Ishikawa (cell line): ENCODE measurements at regions not wholly inside any gene's neighbourhood (a gene's known extent, or its start where the extent isn't known, plus 50 kb on each side); places are given as distances from the start of the nearest gene placed in this dataset.

Experiments used
- CEBPB ChIP-seq: IDR thresholded peaks from 2 replicates; pipeline ENCODE4 v1.6.1; 2012
- CREB1 ChIP-seq: IDR thresholded peaks from 2 replicates; pipeline ENCODE4 v1.6.1; 2012; ENCODE audit warnings: low read depth
- EP300 ChIP-seq: IDR thresholded peaks from 2 replicates; pipeline ENCODE4 v1.6.1; 2012; ENCODE audit warnings: borderline replicate concordance
- FOXM1 ChIP-seq: IDR thresholded peaks from 2 replicates; pipeline ENCODE4 v1.6.1; 2012; ENCODE audit warnings: low read depth, borderline replicate concordance
- NFIC ChIP-seq: IDR thresholded peaks from 2 replicates; pipeline ENCODE4 v1.6.1; 2012
- RAD21 ChIP-seq: IDR thresholded peaks from 2 replicates; pipeline ENCODE4 v1.6.1; 2012; ENCODE audit warnings: low read depth
- REST ChIP-seq: IDR thresholded peaks from 2 replicates; pipeline ENCODE4 v1.6.1; 2012; ENCODE audit warnings: low read depth, mild to moderate bottlenecking
- TAF1 ChIP-seq: IDR thresholded peaks from 2 replicates; pipeline ENCODE4 v1.6.1; 2012; ENCODE audit warnings: low read depth, mild to moderate bottlenecking
- USF1 ChIP-seq: IDR thresholded peaks from 2 replicates; pipeline ENCODE4 v1.6.1; 2012
- YY1 ChIP-seq: IDR thresholded peaks from 2 replicates; pipeline ENCODE4 v1.6.1; 2012; ENCODE audit warnings: low read depth
- ZBTB7A ChIP-seq: IDR thresholded peaks from 2 replicates; pipeline ENCODE4 v1.6.1; 2012; ENCODE audit warnings: low read depth

GRCh38 chr4:162659716-162660115 is 495.9 kb upstream of the FSTL5 start:
- TF ChIP-seq YY1: no peak
- no peak for TF ChIP-seq TAF1
- TF ChIP-seq REST: no peak
- no peak for TF ChIP-seq FOXM1
- TF ChIP-seq RAD21: no peak
- TF ChIP-seq CREB1: no peak
- no peak for TF ChIP-seq USF1
- no peak for TF ChIP-seq ZBTB7A
- no peak for TF ChIP-seq EP300
- TF ChIP-seq CEBPB: no peak
- no peak for TF ChIP-seq NFIC
